GM23338 (cell line): ENCODE measurements at regions not wholly inside any gene's neighbourhood (a gene's known extent, or its start where the extent isn't known, plus 50 kb on each side); places are given as distances from the start of the nearest gene placed in this dataset.

ENCODE experiments used
- ATAC-seq: fragments of 200-7000 bp; cut with Tn5 transposase; 3 replicates; pipeline ENCODE4 v1.9.1; 2020
- DNase-seq: peaks from one replicate; pipeline ENCODE4 v3.0.0-alpha.2; 2015; ENCODE audit warnings: low spot score
- H2AFZ ChIP-seq: fragments of 200-600 bp; sonication (generic); 2 replicates; pipeline ENCODE4 v1.8.0; 2016; ENCODE audit warnings: antibody characterized with exemption, mild to moderate bottlenecking, moderate library complexity
- H3F3A ChIP-seq: fragments of 200-600 bp; sonication (generic); replicated peaks from 2 replicates; pipeline ENCODE4 v1.8.0; 2017; ENCODE audit warnings: antibody characterized with exemption, mixed run types, low read depth
- H3K27ac ChIP-seq: fragments of 200-600 bp; sonication (generic); 2 replicates; pipeline ENCODE4 v1.6.1; 2016; ENCODE audit warnings: low read depth
- H3K27me3 ChIP-seq: fragments of 200-600 bp; sonication (generic); 2 replicates; pipeline ENCODE4 v1.8.0; 2016; ENCODE audit warnings: mild to moderate bottlenecking, mixed run types, moderate library complexity; ENCODE audit not compliant: insufficient read depth
- H3K36me3 ChIP-seq: fragments of 200-600 bp; sonication (generic); 2 replicates; pipeline ENCODE4 v1.8.0; 2016; ENCODE audit warnings: mild to moderate bottlenecking; ENCODE audit not compliant: insufficient read depth
- H3K4me1 ChIP-seq: fragments of 200-600 bp; sonication (generic); 2 replicates; pipeline ENCODE4 v1.8.0; 2016; ENCODE audit warnings: mild to moderate bottlenecking, moderate library complexity; ENCODE audit not compliant: insufficient read depth
- H3K4me2 ChIP-seq: fragments of 200-600 bp; sonication (generic); 2 replicates; pipeline ENCODE4 v1.7.1; 2017; ENCODE audit warnings: mixed run types
- H3K4me3 ChIP-seq: fragments of 200-600 bp; sonication (generic); 2 replicates; pipeline ENCODE4 v1.6.1; 2016; ENCODE audit warnings: mixed run types
- H3K79me2 ChIP-seq: fragments of 200-600 bp; sonication (generic); replicated peaks from 2 replicates; pipeline ENCODE4 v1.8.0; 2017; ENCODE audit warnings: mild to moderate bottlenecking; ENCODE audit not compliant: insufficient read depth
- H3K9me2 ChIP-seq: fragments of 200-600 bp; sonication (generic); 2 replicates; pipeline ENCODE4 v1.8.0; 2017; ENCODE audit not compliant: insufficient read depth
- H4K20me1 ChIP-seq: fragments of 200-600 bp; sonication (generic); replicated peaks from 2 replicates; pipeline ENCODE4 v1.8.0; 2017; ENCODE audit warnings: mild to moderate bottlenecking; ENCODE audit not compliant: insufficient read depth
- H3K27ac Mint-ChIP-seq: 2 replicates; pipeline ENCODE4 v1.8.0; 2020; ENCODE audit warnings: inconsistent platforms, mild to moderate bottlenecking, moderate library complexity, mixed read lengths
- H3K27me3 Mint-ChIP-seq: 3 replicates; pipeline ENCODE4 v1.8.0; 2022; ENCODE audit warnings: low read depth, mild to moderate bottlenecking, moderate library complexity, mixed read lengths, inconsistent platforms; ENCODE audit not compliant: insufficient read depth, poor library complexity
- H3K36me3 Mint-ChIP-seq: 3 replicates; pipeline ENCODE4 v1.8.0; 2021; ENCODE audit warnings: low read depth, mild to moderate bottlenecking, inconsistent platforms, moderate library complexity, mixed read lengths
- H3K4me1 Mint-ChIP-seq: 3 replicates; pipeline ENCODE4 v1.8.0; 2020; ENCODE audit warnings: mild to moderate bottlenecking, inconsistent platforms, mixed read lengths
- H3K4me3 Mint-ChIP-seq: 3 replicates; pipeline ENCODE4 v1.8.0; 2021; ENCODE audit warnings: moderate library complexity, mild to moderate bottlenecking, inconsistent platforms, mixed read lengths
- H3K9me3 Mint-ChIP-seq: 3 replicates; pipeline ENCODE4 v1.8.0; 2020; ENCODE audit warnings: moderate library complexity, mild to moderate bottlenecking, inconsistent platforms, mixed read lengths
- EZH2phosphoT487 ChIP-seq: fragments of 200-600 bp; sonication (generic); IDR thresholded peaks from one replicate; pipeline ENCODE4 v1.8.1; 2018; ENCODE audit warnings: antibody characterized with exemption; ENCODE audit not compliant: unreplicated experiment
- TF ChIP-seq, protein P1 (sequence below): fragments of 250-450 bp; sonication (Bioruptor Pico); IDR thresholded peaks from 2 replicates; pipeline ENCODE4 v1.5.0; 2020; ENCODE audit warnings: mild to moderate bottlenecking, moderate library complexity
- TF ChIP-seq, protein P2 (sequence below): IDR thresholded peaks from one replicate; pipeline ENCODE4 v1.6.1; 2018; ENCODE audit warnings: antibody characterized with exemption; ENCODE audit not compliant: unreplicated experiment

DNA sequence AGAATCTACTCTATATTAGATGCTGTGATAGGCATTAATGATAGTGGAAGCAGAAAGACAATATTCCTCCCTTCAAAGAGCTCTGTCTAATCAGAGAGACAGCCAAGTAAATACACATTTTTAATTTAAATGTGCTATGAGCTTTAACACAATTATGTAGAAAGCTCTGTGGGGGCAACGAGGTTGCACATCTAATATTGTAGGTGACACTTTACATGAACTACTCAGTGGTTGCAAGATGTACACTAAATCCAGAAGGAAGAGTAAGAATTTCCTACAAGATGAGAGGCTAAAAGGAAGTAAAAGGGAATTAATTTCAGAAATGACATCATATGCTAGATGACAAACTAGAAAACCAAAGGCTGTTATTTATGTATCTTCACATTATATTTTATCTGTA, 120.9 kb downstream of the SPCS3 start:
- Histone ChIP-seq H3K4me1 (no peaks in the 10 kb centered on the region), H3K36me3 (no peaks in the 10 kb centered on the region), H3K4me2 (no peak overlapping the region), H3K27ac (no peak overlapping the region), H3K9me2 (peaks cover 4% of the 10 kb centered on the region; the same call in 1 of the 2 replicates), H3K27me3 (no peaks in the 10 kb centered on the region), H3K79me2 (no peaks in the 10 kb centered on the region), H3F3A (no peaks in the 10 kb centered on the region), H4K20me1 (no peaks in the 10 kb centered on the region), H2AFZ (no peak overlapping the region), H3K4me3 (no peak overlapping the region)
- no peak overlapping the region for H3K4me3 Mint-ChIP-seq
- no peaks in the 10 kb centered on the region for H3K4me1 Mint-ChIP-seq
- no peaks in the 10 kb centered on the region for H3K27me3 Mint-ChIP-seq
- TF ChIP-seq, protein P1, sequence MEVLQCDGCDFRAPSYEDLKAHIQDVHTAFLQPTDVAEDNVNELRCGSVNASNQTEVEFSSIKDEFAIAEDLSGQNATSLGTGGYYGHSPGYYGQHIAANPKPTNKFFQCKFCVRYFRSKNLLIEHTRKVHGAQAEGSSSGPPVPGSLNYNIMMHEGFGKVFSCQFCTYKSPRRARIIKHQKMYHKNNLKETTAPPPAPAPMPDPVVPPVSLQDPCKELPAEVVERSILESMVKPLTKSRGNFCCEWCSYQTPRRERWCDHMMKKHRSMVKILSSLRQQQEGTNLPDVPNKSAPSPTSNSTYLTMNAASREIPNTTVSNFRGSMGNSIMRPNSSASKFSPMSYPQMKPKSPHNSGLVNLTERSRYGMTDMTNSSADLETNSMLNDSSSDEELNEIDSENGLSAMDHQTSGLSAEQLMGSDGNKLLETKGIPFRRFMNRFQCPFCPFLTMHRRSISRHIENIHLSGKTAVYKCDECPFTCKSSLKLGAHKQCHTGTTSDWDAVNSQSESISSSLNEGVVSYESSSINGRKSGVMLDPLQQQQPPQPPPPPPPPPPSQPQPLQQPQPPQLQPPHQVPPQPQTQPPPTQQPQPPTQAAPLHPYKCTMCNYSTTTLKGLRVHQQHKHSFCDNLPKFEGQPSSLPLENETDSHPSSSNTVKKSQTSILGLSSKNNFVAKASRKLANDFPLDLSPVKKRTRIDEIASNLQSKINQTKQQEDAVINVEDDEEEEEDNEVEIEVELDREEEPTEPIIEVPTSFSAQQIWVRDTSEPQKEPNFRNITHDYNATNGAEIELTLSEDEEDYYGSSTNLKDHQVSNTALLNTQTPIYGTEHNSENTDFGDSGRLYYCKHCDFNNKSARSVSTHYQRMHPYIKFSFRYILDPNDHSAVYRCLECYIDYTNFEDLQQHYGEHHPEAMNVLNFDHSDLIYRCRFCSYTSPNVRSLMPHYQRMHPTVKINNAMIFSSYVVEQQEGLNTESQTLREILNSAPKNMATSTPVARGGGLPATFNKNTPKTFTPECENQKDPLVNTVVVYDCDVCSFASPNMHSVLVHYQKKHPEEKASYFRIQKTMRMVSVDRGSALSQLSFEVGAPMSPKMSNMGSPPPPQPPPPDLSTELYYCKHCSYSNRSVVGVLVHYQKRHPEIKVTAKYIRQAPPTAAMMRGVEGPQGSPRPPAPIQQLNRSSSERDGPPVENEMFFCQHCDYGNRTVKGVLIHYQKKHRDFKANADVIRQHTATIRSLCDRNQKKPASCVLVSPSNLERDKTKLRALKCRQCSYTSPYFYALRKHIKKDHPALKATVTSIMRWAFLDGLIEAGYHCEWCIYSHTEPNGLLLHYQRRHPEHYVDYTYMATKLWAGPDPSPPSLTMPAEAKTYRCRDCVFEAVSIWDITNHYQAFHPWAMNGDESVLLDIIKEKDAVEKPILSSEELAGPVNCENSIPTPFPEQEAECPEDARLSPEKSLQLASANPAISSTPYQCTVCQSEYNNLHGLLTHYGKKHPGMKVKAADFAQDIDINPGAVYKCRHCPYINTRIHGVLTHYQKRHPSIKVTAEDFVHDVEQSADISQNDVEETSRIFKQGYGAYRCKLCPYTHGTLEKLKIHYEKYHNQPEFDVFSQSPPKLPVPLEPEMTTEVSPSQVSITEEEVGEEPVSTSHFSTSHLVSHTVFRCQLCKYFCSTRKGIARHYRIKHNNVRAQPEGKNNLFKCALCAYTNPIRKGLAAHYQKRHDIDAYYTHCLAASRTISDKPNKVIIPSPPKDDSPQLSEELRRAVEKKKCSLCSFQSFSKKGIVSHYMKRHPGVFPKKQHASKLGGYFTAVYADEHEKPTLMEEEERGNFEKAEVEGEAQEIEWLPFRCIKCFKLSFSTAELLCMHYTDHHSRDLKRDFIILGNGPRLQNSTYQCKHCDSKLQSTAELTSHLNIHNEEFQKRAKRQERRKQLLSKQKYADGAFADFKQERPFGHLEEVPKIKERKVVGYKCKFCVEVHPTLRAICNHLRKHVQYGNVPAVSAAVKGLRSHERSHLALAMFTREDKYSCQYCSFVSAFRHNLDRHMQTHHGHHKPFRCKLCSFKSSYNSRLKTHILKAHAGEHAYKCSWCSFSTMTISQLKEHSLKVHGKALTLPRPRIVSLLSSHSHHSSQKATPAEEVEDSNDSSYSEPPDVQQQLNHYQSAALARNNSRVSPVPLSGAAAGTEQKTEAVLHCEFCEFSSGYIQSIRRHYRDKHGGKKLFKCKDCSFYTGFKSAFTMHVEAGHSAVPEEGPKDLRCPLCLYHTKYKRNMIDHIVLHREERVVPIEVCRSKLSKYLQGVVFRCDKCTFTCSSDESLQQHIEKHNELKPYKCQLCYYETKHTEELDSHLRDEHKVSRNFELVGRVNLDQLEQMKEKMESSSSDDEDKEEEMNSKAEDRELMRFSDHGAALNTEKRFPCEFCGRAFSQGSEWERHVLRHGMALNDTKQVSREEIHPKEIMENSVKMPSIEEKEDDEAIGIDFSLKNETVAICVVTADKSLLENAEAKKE (CRISPR knock-in tag), result no peak
- TF ChIP-seq, protein P2, sequence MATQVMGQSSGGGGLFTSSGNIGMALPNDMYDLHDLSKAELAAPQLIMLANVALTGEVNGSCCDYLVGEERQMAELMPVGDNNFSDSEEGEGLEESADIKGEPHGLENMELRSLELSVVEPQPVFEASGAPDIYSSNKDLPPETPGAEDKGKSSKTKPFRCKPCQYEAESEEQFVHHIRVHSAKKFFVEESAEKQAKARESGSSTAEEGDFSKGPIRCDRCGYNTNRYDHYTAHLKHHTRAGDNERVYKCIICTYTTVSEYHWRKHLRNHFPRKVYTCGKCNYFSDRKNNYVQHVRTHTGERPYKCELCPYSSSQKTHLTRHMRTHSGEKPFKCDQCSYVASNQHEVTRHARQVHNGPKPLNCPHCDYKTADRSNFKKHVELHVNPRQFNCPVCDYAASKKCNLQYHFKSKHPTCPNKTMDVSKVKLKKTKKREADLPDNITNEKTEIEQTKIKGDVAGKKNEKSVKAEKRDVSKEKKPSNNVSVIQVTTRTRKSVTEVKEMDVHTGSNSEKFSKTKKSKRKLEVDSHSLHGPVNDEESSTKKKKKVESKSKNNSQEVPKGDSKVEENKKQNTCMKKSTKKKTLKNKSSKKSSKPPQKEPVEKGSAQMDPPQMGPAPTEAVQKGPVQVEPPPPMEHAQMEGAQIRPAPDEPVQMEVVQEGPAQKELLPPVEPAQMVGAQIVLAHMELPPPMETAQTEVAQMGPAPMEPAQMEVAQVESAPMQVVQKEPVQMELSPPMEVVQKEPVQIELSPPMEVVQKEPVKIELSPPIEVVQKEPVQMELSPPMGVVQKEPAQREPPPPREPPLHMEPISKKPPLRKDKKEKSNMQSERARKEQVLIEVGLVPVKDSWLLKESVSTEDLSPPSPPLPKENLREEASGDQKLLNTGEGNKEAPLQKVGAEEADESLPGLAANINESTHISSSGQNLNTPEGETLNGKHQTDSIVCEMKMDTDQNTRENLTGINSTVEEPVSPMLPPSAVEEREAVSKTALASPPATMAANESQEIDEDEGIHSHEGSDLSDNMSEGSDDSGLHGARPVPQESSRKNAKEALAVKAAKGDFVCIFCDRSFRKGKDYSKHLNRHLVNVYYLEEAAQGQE, result no peak
- no peak for TF ChIP-seq EZH2phosphoT487
- DNase-seq (no peak), ATAC-seq (no peak)
- no peak overlapping the region for H3K27ac Mint-ChIP-seq
- no peaks in the 10 kb centered on the region for H3K36me3 Mint-ChIP-seq
- no peaks in the 10 kb centered on the region for H3K9me3 Mint-ChIP-seq
